IMR-90 (cell line): ENCODE measurements at regions not wholly inside any gene's neighbourhood (a gene's known extent, or its start where the extent isn't known, plus 50 kb on each side); places are given as distances from the start of the nearest gene placed in this dataset.

Experiments used
- ATAC-seq: fragments of 200-7000 bp; cut with Tn5 transposase; 2 replicates; pipeline ENCODE4 v1.9.1; 2020; ENCODE audit warnings: low read depth, mild to moderate bottlenecking, moderate library complexity
- BruUV-seq: library from RNA; stranded (reverse); fragments of 400-500 nt; replicated peaks from 2 replicates; lab custom pipeline; 2021; lab: Mats Ljungman, UMichigan
- CTCF ChIA-PET: fragments of 300-600 bp; formaldehyde crosslinking; extraction: SDS; loops from one replicate; lab custom pipeline; 2021; ENCODE audit warnings: antibody characterized with exemption; lab: Yijun Ruan, JAX
- POLR2A ChIA-PET: fragments of 300-600 bp; sonication (Branson Sonifier 250); formaldehyde crosslinking; loops from one replicate; lab custom pipeline; 2022; ENCODE audit warnings: antibody characterized with exemption; ENCODE audit not compliant: unreplicated experiment; lab: Charles Lee
- DNase-seq: peaks from one replicate; pipeline ENCODE4 v3.0.0; 2013
- H2AFZ ChIP-seq: replicated peaks from 2 replicates; pipeline ENCODE3; 2013; ENCODE audit warnings: low read length, mild to moderate bottlenecking; ENCODE audit not compliant: poor library complexity
- H2AK5ac ChIP-seq: 2 replicates; pipeline ENCODE4 v1.6.1; 2013; ENCODE audit warnings: low read depth, low read length, inconsistent platforms
- H2AK9ac ChIP-seq: replicated peaks from 2 replicates; pipeline ENCODE3; 2013; ENCODE audit warnings: mild to moderate bottlenecking, low read depth, low read length, moderate library complexity; ENCODE audit not compliant: poor library complexity
- H2BK120ac ChIP-seq: 2 replicates; pipeline ENCODE4 v1.6.1; 2013; ENCODE audit warnings: low read depth, low read length, inconsistent platforms
- H2BK15ac ChIP-seq: 3 replicates; pipeline ENCODE4 v1.6.1; 2013; ENCODE audit warnings: low read depth, low read length, inconsistent platforms
- H2BK20ac ChIP-seq: 2 replicates; pipeline ENCODE4 v1.6.1; 2013; ENCODE audit warnings: low read depth, mild to moderate bottlenecking, inconsistent platforms, low read length, moderate library complexity
- H2BK5ac ChIP-seq: 2 replicates; pipeline ENCODE4 v1.6.1; 2013; ENCODE audit warnings: mild to moderate bottlenecking, low read depth, low read length, inconsistent platforms; ENCODE audit not compliant: poor library complexity, severe bottlenecking
- H3K14ac ChIP-seq: replicated peaks from 2 replicates; pipeline ENCODE4 v1.6.1; 2013; ENCODE audit warnings: low read depth, low read length, inconsistent platforms
- H3K18ac ChIP-seq: 2 replicates; pipeline ENCODE4 v1.6.1; 2013; ENCODE audit warnings: low read depth, low read length, control low read depth
- H3K23ac ChIP-seq: 2 replicates; pipeline ENCODE4 v1.6.1; 2013; ENCODE audit warnings: low read depth, low read length, inconsistent platforms
- H3K27ac ChIP-seq: 2 replicates; pipeline ENCODE4 v1.5.1; 2013; ENCODE audit warnings: mild to moderate bottlenecking, control low read depth, low read length; ENCODE audit not compliant: insufficient read depth
- H3K27me3 ChIP-seq: 2 replicates; pipeline ENCODE4 v1.6.1; 2013; ENCODE audit warnings: low read length; ENCODE audit not compliant: control insufficient read depth, insufficient read depth
- H3K36me3 ChIP-seq: 2 replicates; pipeline ENCODE4 v1.6.1; 2013; ENCODE audit warnings: low read length, mixed read lengths; ENCODE audit not compliant: control insufficient read depth, insufficient read depth
- H3K4ac ChIP-seq: 2 replicates; pipeline ENCODE4 v1.6.1; 2013; ENCODE audit warnings: low read depth, low read length, inconsistent platforms
- H3K4me1 ChIP-seq: 2 replicates; pipeline ENCODE4 v1.6.1; 2013; ENCODE audit warnings: low read length, mixed read lengths; ENCODE audit not compliant: control insufficient read depth, insufficient read depth
- H3K4me2 ChIP-seq: 2 replicates; pipeline ENCODE4 v1.6.1; 2013; ENCODE audit warnings: low read depth, mild to moderate bottlenecking, control low read depth, low read length, moderate library complexity
- H3K4me3 ChIP-seq: 2 replicates; pipeline ENCODE4 v1.5.1; 2013; ENCODE audit warnings: low read depth, mild to moderate bottlenecking, control low read depth, low read length, moderate library complexity; ENCODE audit not compliant: insufficient read depth
- H3K56ac ChIP-seq: 2 replicates; pipeline ENCODE4 v1.6.1; 2013; ENCODE audit warnings: low read length, inconsistent platforms; ENCODE audit not compliant: insufficient read depth; ENCODE audit errors: extremely low read depth
- H3K79me1 ChIP-seq, 2 experiments: 2 replicates each; pipeline ENCODE4 v1.6.1; 2013; ENCODE audit warnings: low read length in 2 of 2, inconsistent platforms in 1 of 2, low read depth in 1 of 2
- H3K9ac ChIP-seq: 2 replicates; pipeline ENCODE4 v1.6.1; 2013; ENCODE audit warnings: low read depth, low read length, control low read depth
- H3K9me1 ChIP-seq: 2 replicates; pipeline ENCODE4 v1.6.1; 2013; ENCODE audit warnings: low read length, inconsistent platforms; ENCODE audit not compliant: insufficient read depth
- H3K9me3 ChIP-seq: 2 replicates; pipeline ENCODE4 v1.6.1; 2013; ENCODE audit warnings: low read length; ENCODE audit not compliant: control insufficient read depth, insufficient read depth
- H4K20me1 ChIP-seq: 2 replicates; pipeline ENCODE4 v1.6.1; 2013; ENCODE audit warnings: low read length, inconsistent platforms; ENCODE audit not compliant: insufficient read depth
- H4K5ac ChIP-seq: 2 replicates; pipeline ENCODE4 v1.6.1; 2013; ENCODE audit warnings: mild to moderate bottlenecking, low read depth, low read length, control low read depth
- H4K8ac ChIP-seq, 2 experiments: 2 replicates each; pipeline ENCODE4 v1.6.1; 2013; ENCODE audit warnings: low read depth in 2 of 2, low read length in 2 of 2, control low read depth in 1 of 2, inconsistent platforms in 1 of 2
- H4K91ac ChIP-seq: 2 replicates; pipeline ENCODE4 v1.6.1; 2013; ENCODE audit warnings: low read depth, low read length, inconsistent platforms; ENCODE audit not compliant: insufficient read depth
- BHLHE40 ChIP-seq: fragments of 150-350 bp; IDR thresholded peaks from 2 replicates; pipeline ENCODE4 v1.6.1; 2016; ENCODE audit warnings: mild to moderate bottlenecking, low read depth, low read length
- CEBPB ChIP-seq: IDR thresholded peaks from 2 replicates; pipeline ENCODE4 v1.6.1; 2012; ENCODE audit warnings: low read depth, low read length, improper control_type of control experiment
- CHD1 ChIP-seq: IDR thresholded peaks from 2 replicates; pipeline ENCODE4 v1.6.1; 2012; ENCODE audit warnings: low read depth, low read length, improper control_type of control experiment
- FOS ChIP-seq: fragments of 150-350 bp; IDR thresholded peaks from 2 replicates; pipeline ENCODE4 v1.6.1; 2016; ENCODE audit warnings: low read depth, low read length
- MAFK ChIP-seq: IDR thresholded peaks from 2 replicates; pipeline ENCODE4 v1.6.1; 2012; ENCODE audit warnings: low read depth, low read length, improper control_type of control experiment
- MAZ ChIP-seq: IDR thresholded peaks from 2 replicates; pipeline ENCODE4 v1.6.1; 2012; ENCODE audit warnings: low read depth, mild to moderate bottlenecking, low read length, improper control_type of control experiment, moderate library complexity, borderline replicate concordance
- MXI1 ChIP-seq: IDR thresholded peaks from 2 replicates; pipeline ENCODE4 v1.6.1; 2012; ENCODE audit warnings: low read depth, mild to moderate bottlenecking, low read length, moderate library complexity, borderline replicate concordance
- NFE2L2 ChIP-seq: fragments of 150-350 bp; IDR thresholded peaks from 2 replicates; pipeline ENCODE4 v1.6.1; 2016; ENCODE audit warnings: low read depth, mild to moderate bottlenecking, low read length
- POLR2A ChIP-seq: IDR thresholded peaks from 2 replicates; pipeline ENCODE4 v1.6.1; 2012; ENCODE audit warnings: mild to moderate bottlenecking, low read depth, low read length
- RAD21 ChIP-seq: IDR thresholded peaks from 2 replicates; pipeline ENCODE4 v1.6.1; 2012; ENCODE audit warnings: low read length, improper control_type of control experiment
- RCOR1 ChIP-seq: IDR thresholded peaks from 2 replicates; pipeline ENCODE4 v1.6.1; 2012; ENCODE audit warnings: mild to moderate bottlenecking, low read length, improper control_type of control experiment; ENCODE audit not compliant: insufficient replicate concordance
- RFX5 ChIP-seq: IDR thresholded peaks from 2 replicates; pipeline ENCODE4 v1.8.0; 2012; ENCODE audit warnings: low read depth, mild to moderate bottlenecking, low read length, moderate library complexity
- SMC3 ChIP-seq: fragments of 150-350 bp; IDR thresholded peaks from 2 replicates; pipeline ENCODE4 v1.6.1; 2016; ENCODE audit warnings: low read depth, mild to moderate bottlenecking, antibody characterized with exemption, low read length, moderate library complexity
- WGBS, 2 experiments: methylation state at CpG; one replicate each; pipeline versions ENCODE4 v1.1.5 to v1.1.7; 2013; ENCODE audit warnings: missing lambda C conversion rate in 2 of 2; ENCODE audit not compliant: insufficient read length in 1 of 2; ENCODE audit errors: extremely low coverage in 2 of 2; 5-methylcytosine and 5-hydroxymethylcytosine counted together
- dilution Hi-C: fragments of 300-500 bp; cut with HindIII; formaldehyde crosslinking; loops from one replicate; pipeline ENCODE4 v1.14.3; 2018; ENCODE audit warnings: low sequenced_read_pairs; ENCODE audit not compliant: unreplicated experiment
- in situ Hi-C: fragments of 300-500 bp; cut with MboI; formaldehyde crosslinking; loops from 3 replicates; pipeline ENCODE4 v1.14.3; 2019; ENCODE audit warnings: low sequenced_read_pairs, inconsistent platforms, mixed read lengths
- intact Hi-C: fragments of 100-400 bp; cut with micrococcal nuclease; formaldehyde crosslinking; loops from 2 replicates; pipeline ENCODE4 v1.10.0; 2022
- TF ChIP-seq, protein P1 (sequence below): conservative IDR thresholded peaks from 2 replicates; pipeline ENCODE4 v1.5.1; 2012; ENCODE audit warnings: mild to moderate bottlenecking, low read depth, low read length, improper control_type of control experiment
- TF ChIP-seq, protein P2 (sequence below): fragments of 150-350 bp; IDR thresholded peaks from 2 replicates; pipeline ENCODE4 v1.6.1; 2016; ENCODE audit warnings: low read depth, mild to moderate bottlenecking, low read length, moderate library complexity, borderline replicate concordance
- TF ChIP-seq, protein P3 (sequence below): fragments of 150-350 bp; IDR thresholded peaks from 2 replicates; pipeline ENCODE4 v1.6.1; 2017; ENCODE audit warnings: mild to moderate bottlenecking, antibody characterized with exemption, low read length, low read depth

DNA sequence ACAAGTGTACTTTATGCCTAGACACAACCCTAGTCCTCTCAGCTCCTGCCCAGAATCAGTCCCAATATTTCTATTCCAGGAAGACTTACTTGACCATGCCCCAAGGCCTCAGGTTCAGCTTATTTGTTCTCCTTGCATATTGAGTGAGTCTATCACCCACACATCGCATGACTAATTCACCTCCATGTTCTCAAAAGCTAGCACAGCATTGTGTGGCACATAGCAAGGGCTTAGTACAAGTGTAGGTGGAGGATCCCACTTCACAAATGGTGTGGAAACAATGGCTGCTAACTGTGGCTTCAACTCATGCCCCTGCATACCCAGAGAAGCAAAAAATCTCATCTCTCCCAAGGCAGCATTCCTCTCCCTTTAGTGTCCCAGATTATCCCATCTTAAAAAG is 602.6 kb upstream of the API5 start:
- intact Hi-C loops = no loop called here

More for the DNA sequence above, 602.6 kb upstream of the API5 start:
- Histone ChIP-seq H3K9me3 (peaks cover 12% of the 10 kb centered on the region), H3K56ac (no peak overlapping the region), H3K36me3 (no peaks in the 10 kb centered on the region), H3K4me2 (no peak overlapping the region), H3K27me3 (no peaks in the 10 kb centered on the region), H3K18ac (no peak overlapping the region), H3K9ac (no peak overlapping the region), H3K4ac (no peak overlapping the region), H2BK20ac (no peak overlapping the region), H4K8ac (no peak overlapping the region), H2AK5ac (no peak overlapping the region), H4K20me1 (no peaks in the 10 kb centered on the region), H2BK120ac (no peak overlapping the region), H2BK5ac (no peak overlapping the region), H4K5ac (no peak overlapping the region), H3K9me1 (no peaks in the 10 kb centered on the region), H3K27ac (no peak overlapping the region), H2AFZ (no peak overlapping the region), H3K23ac (no peak overlapping the region), H2AK9ac (no peak overlapping the region), H3K4me3 (no peak overlapping the region), H3K14ac (no peak overlapping the region), H3K79me1 (no peaks in the 10 kb centered on the region), H3K4me1 (no peaks in the 10 kb centered on the region), H4K91ac (no peak overlapping the region), H2BK15ac (no peak overlapping the region)
- dilution Hi-C loops (no loop called here), in situ Hi-C loops (no loop called here)
- ATAC-seq (no peak), DNase-seq (no peak)
- no CpG with 5 or more reads among the region's 1 CpG for WGBS, 2 experiments
- CTCF ChIA-PET = no interaction called here
- TF ChIP-seq MAZ = no peak
- TF ChIP-seq BHLHE40 = no peak
- no peak for TF ChIP-seq FOS
- TF ChIP-seq MAFK = no peak
- TF ChIP-seq CHD1 = no peak
- no peak for TF ChIP-seq RAD21
- TF ChIP-seq, protein P1, sequence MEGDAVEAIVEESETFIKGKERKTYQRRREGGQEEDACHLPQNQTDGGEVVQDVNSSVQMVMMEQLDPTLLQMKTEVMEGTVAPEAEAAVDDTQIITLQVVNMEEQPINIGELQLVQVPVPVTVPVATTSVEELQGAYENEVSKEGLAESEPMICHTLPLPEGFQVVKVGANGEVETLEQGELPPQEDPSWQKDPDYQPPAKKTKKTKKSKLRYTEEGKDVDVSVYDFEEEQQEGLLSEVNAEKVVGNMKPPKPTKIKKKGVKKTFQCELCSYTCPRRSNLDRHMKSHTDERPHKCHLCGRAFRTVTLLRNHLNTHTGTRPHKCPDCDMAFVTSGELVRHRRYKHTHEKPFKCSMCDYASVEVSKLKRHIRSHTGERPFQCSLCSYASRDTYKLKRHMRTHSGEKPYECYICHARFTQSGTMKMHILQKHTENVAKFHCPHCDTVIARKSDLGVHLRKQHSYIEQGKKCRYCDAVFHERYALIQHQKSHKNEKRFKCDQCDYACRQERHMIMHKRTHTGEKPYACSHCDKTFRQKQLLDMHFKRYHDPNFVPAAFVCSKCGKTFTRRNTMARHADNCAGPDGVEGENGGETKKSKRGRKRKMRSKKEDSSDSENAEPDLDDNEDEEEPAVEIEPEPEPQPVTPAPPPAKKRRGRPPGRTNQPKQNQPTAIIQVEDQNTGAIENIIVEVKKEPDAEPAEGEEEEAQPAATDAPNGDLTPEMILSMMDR = no peak
- TF ChIP-seq SMC3 = no peak
- no peak for TF ChIP-seq POLR2A
- TF ChIP-seq, protein P2, sequence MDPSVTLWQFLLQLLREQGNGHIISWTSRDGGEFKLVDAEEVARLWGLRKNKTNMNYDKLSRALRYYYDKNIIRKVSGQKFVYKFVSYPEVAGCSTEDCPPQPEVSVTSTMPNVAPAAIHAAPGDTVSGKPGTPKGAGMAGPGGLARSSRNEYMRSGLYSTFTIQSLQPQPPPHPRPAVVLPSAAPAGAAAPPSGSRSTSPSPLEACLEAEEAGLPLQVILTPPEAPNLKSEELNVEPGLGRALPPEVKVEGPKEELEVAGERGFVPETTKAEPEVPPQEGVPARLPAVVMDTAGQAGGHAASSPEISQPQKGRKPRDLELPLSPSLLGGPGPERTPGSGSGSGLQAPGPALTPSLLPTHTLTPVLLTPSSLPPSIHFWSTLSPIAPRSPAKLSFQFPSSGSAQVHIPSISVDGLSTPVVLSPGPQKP = no peak
- TF ChIP-seq, protein P3, sequence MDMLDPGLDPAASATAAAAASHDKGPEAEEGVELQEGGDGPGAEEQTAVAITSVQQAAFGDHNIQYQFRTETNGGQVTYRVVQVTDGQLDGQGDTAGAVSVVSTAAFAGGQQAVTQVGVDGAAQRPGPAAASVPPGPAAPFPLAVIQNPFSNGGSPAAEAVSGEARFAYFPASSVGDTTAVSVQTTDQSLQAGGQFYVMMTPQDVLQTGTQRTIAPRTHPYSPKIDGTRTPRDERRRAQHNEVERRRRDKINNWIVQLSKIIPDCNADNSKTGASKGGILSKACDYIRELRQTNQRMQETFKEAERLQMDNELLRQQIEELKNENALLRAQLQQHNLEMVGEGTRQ = no peak
- no peak for TF ChIP-seq RFX5
- no peak for TF ChIP-seq NFE2L2
- no peak for TF ChIP-seq MXI1
- TF ChIP-seq CEBPB = no peak
- TF ChIP-seq RCOR1 = no peak
- POLR2A ChIA-PET = no interaction called here
- BruUV-seq = no TSS peak
